Endothelial cell of umbilical vein (primary cell): ENCODE measurements at regions not wholly inside any gene's neighbourhood (a gene's known extent, or its start where the extent isn't known, plus 50 kb on each side); places are given as distances from the start of the nearest gene placed in this dataset.

Experiments used
- BruUV-seq: library from RNA; stranded (reverse); fragments of 400-500 nt; replicated peaks from 2 replicates; lab custom pipeline; 2021; lab: Mats Ljungman, UMichigan
- CTCF ChIA-PET: fragments of 300-600, 350-600 bp; sonication (Branson Sonifier 250); formaldehyde crosslinking; loops from one replicate; lab custom pipeline; 2021; ENCODE audit warnings: antibody characterized with exemption, inconsistent platforms; lab: Charles Lee
- POLR2A ChIA-PET: fragments of 300-600, 350-600 bp; sonication (Branson Sonifier 250); formaldehyde crosslinking; loops from one replicate; lab custom pipeline; 2021; ENCODE audit warnings: antibody characterized with exemption, inconsistent platforms; lab: Charles Lee
- DNase-seq: peaks from one replicate; pipeline ENCODE4 v3.0.0-alpha.2; 2011; ENCODE audit warnings: low read depth, low spot score
- FAIRE-seq: peaks from 2 replicates; lab custom pipeline; 2011; peaks lifted over from hg19 to GRCh38; lab: Jason Lieb, UNC
- H2AFZ ChIP-seq: 2 replicates; pipeline ENCODE4 v1.6.0; 2012; ENCODE audit warnings: low read depth, low read length, control low read depth, inconsistent platforms
- H3K27ac ChIP-seq: 2 replicates; pipeline ENCODE4 v1.5.1; 2011; ENCODE audit warnings: low read depth, mild to moderate bottlenecking, control low read depth, low read length, moderate library complexity; ENCODE audit not compliant: insufficient read depth
- H3K27me3 ChIP-seq, 2 experiments: 2 replicates each; pipeline versions ENCODE4 v1.6.0 to v1.6.1; 2011; ENCODE audit warnings: low read length in 2 of 2, mixed read lengths in 1 of 2; ENCODE audit not compliant: control insufficient read depth in 2 of 2, insufficient read depth in 2 of 2
- H3K36me3 ChIP-seq, 2 experiments: 2 replicates in 1 of 2; 3 replicates in 1 of 2; pipeline ENCODE4 v1.5.1; 2011; ENCODE audit warnings: low read length in 2 of 2, mild to moderate bottlenecking in 1 of 2, moderate library complexity in 1 of 2; ENCODE audit not compliant: control insufficient read depth in 2 of 2, insufficient read depth in 2 of 2; ENCODE audit errors: extremely low read depth in 1 of 2
- H3K4me1 ChIP-seq: 3 replicates; pipeline ENCODE4 v1.5.1; 2011; ENCODE audit warnings: mild to moderate bottlenecking, low read length; ENCODE audit not compliant: control insufficient read depth, insufficient read depth; ENCODE audit errors: extremely low read depth
- H3K4me2 ChIP-seq: 2 replicates; pipeline ENCODE4 v1.6.1; 2011; ENCODE audit warnings: low read length, control low read depth, mixed read lengths; ENCODE audit not compliant: insufficient read depth
- H3K4me3 ChIP-seq, 3 experiments: fragments of 200-600 bp in 1 of 3; sonication (generic), shearing (Covaris generic) in 1 of 3; replicated peaks in 1 of 3; 2 replicates each; pipeline ENCODE4 v1.5.1; 2011 to 2016; ENCODE audit warnings: control low read depth in 3 of 3, low read length in 3 of 3, mild to moderate bottlenecking in 2 of 3, inconsistent platforms in 1 of 3, low read depth in 1 of 3, moderate library complexity in 1 of 3; ENCODE audit not compliant: insufficient read depth in 1 of 3
- H3K79me2 ChIP-seq: 2 replicates; pipeline ENCODE4 v1.6.0; 2012; ENCODE audit warnings: low read length, inconsistent platforms; ENCODE audit not compliant: control insufficient read depth, insufficient read depth
- H3K9ac ChIP-seq: replicated peaks from 2 replicates; pipeline ENCODE3; 2011; ENCODE audit warnings: low read length, control low read depth; ENCODE audit not compliant: insufficient read depth; ENCODE audit errors: extremely low read depth
- H3K9me1 ChIP-seq: replicated peaks from 3 replicates; pipeline ENCODE4 v1.6.0; 2011; ENCODE audit warnings: mild to moderate bottlenecking, low read length; ENCODE audit not compliant: control insufficient read depth, insufficient read depth; ENCODE audit errors: extremely low read depth
- H3K9me3 ChIP-seq: replicated peaks from 2 replicates; pipeline ENCODE4 v1.5.1; 2012; ENCODE audit warnings: low read length, inconsistent platforms; ENCODE audit not compliant: control insufficient read depth, insufficient read depth
- H4K20me1 ChIP-seq: replicated peaks from 2 replicates; pipeline ENCODE3; 2011; ENCODE audit warnings: mild to moderate bottlenecking, low read length; ENCODE audit not compliant: control insufficient read depth, insufficient read depth; ENCODE audit errors: extremely low read depth
- EZH2 ChIP-seq: IDR thresholded peaks from 2 replicates; pipeline ENCODE4 v1.6.1; 2012; ENCODE audit warnings: borderline replicate concordance, low read depth, mild to moderate bottlenecking, moderate library complexity, low read length, inconsistent platforms; ENCODE audit not compliant: severe bottlenecking
- FOS ChIP-seq: IDR thresholded peaks from 2 replicates; pipeline ENCODE4 v1.6.1; 2011; ENCODE audit warnings: mild to moderate bottlenecking, low read length, moderate library complexity, borderline replicate concordance; ENCODE audit not compliant: insufficient read depth
- GATA2 ChIP-seq: IDR thresholded peaks from 2 replicates; pipeline ENCODE4 v1.7.0; 2011; ENCODE audit warnings: low read depth, mild to moderate bottlenecking, moderate library complexity, mixed read lengths, low read length; ENCODE audit not compliant: insufficient read length, insufficient read depth
- JUN ChIP-seq: IDR thresholded peaks from 2 replicates; pipeline ENCODE4 v1.6.1; 2011; ENCODE audit warnings: borderline replicate concordance, low read depth; ENCODE audit not compliant: insufficient read length, insufficient read depth
- MYC ChIP-seq: IDR thresholded peaks from one replicate; pipeline ENCODE4 v1.6.1; 2011; ENCODE audit warnings: mild to moderate bottlenecking, low read depth, low read length
- POLR2A ChIP-seq: IDR thresholded peaks from 2 replicates; pipeline ENCODE4 v1.6.1; 2012; ENCODE audit warnings: low read depth, mild to moderate bottlenecking, control low read depth, low read length
- POLR2AphosphoS5 ChIP-seq: IDR thresholded peaks from 2 replicates; pipeline ENCODE4 v1.6.1; 2012; ENCODE audit warnings: low read depth, mild to moderate bottlenecking, control low read depth, low read length, moderate library complexity; ENCODE audit not compliant: insufficient read depth
- dilution Hi-C: fragments of 300-500 bp; cut with MboI; formaldehyde crosslinking; loops from one replicate; pipeline ENCODE4 v1.15.0; 2019; ENCODE audit warnings: low sequenced_read_pairs; ENCODE audit not compliant: extremely low pct_ligation_motif_present
- intact Hi-C: fragments of 100-400 bp; cut with micrococcal nuclease; formaldehyde crosslinking; loops from one replicate; pipeline ENCODE4 v1.10.0; 2022
- TF ChIP-seq, protein P1 (sequence below): IDR thresholded peaks from 2 replicates; pipeline ENCODE4 v1.6.1; 2011; ENCODE audit not compliant: insufficient read depth, insufficient read length
- TF ChIP-seq, protein P2 (sequence below), 2 donors: IDR thresholded peaks; 1 replicate in 1 of 2; 2 replicates in 1 of 2; pipeline ENCODE4 v1.5.1; 2011; ENCODE audit warnings: low read length in 2 of 2, mild to moderate bottlenecking in 2 of 2, moderate library complexity in 2 of 2, control low read depth in 1 of 2, inconsistent platforms in 1 of 2, low read depth in 1 of 2; ENCODE audit not compliant: insufficient read depth in 1 of 2; ENCODE audit errors: extremely low read depth in 1 of 2

DNA sequence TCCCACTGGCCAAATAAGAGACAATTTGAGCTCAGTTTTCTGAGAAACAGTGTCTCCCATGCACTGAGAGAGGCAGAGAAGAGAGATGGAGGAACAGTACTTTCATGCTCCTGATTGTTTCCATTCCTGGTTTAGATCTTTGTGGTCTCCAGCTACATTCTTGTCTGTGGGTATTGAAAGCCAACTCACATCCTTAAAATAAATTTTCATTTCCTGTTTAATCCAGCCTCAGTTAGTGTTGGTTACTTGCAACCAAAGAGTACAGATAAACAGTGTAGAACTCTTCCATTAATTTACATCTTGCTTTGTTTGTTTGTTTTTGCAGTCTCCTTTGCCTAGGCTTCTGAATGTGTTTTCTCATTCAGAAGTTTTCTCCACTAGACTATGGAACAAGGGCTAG, 123.7 kb upstream of the CLSTN2 start:
- Histone ChIP-seq H4K20me1 (no peaks in the 10 kb centered on the region), H3K4me2 (no peak overlapping the region), H2AFZ (no peak overlapping the region), H3K9ac (no peak overlapping the region), H3K9me3 (peaks cover 6% of the 10 kb centered on the region), H3K36me3 (no peaks in the 10 kb centered on the region), H3K79me2 (no peaks in the 10 kb centered on the region), H3K27ac (no peak overlapping the region), H3K4me1 (no peaks in the 10 kb centered on the region), H3K27me3 (no peaks in the 10 kb centered on the region), H3K9me1 (no peaks in the 10 kb centered on the region), H3K4me3 (no peak overlapping the region)
- FAIRE-seq: no peak
- TF ChIP-seq POLR2A (no peak), GATA2 (no peak), JUN (no peak), EZH2 (no peak), MYC (no peak), FOS (no peak), POLR2AphosphoS5 (no peak)
- TF ChIP-seq, protein P1, sequence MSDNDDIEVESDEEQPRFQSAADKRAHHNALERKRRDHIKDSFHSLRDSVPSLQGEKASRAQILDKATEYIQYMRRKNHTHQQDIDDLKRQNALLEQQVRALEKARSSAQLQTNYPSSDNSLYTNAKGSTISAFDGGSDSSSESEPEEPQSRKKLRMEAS: no peak
- TF ChIP-seq, protein P2, sequence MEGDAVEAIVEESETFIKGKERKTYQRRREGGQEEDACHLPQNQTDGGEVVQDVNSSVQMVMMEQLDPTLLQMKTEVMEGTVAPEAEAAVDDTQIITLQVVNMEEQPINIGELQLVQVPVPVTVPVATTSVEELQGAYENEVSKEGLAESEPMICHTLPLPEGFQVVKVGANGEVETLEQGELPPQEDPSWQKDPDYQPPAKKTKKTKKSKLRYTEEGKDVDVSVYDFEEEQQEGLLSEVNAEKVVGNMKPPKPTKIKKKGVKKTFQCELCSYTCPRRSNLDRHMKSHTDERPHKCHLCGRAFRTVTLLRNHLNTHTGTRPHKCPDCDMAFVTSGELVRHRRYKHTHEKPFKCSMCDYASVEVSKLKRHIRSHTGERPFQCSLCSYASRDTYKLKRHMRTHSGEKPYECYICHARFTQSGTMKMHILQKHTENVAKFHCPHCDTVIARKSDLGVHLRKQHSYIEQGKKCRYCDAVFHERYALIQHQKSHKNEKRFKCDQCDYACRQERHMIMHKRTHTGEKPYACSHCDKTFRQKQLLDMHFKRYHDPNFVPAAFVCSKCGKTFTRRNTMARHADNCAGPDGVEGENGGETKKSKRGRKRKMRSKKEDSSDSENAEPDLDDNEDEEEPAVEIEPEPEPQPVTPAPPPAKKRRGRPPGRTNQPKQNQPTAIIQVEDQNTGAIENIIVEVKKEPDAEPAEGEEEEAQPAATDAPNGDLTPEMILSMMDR (IDR thresholded peaks at IDR 0.05; ENCODE audit: extremely low read depth in 1 of 2, insufficient read depth in 1 of 2, low read depth in 1 of 2, low read length in 2 of 2): no peak
- dilution Hi-C loops (no loop called here), intact Hi-C loops (no loop called here)
- CTCF ChIA-PET: no interaction called here
- no TSS peak for BruUV-seq
- no peak for DNase-seq
- POLR2A ChIA-PET: no interaction called here
